Mesenchymal stem cell (in vitro differentiated cells and primary cell): ENCODE measurements at regions not wholly inside any gene's neighbourhood (a gene's known extent, or its start where the extent isn't known, plus 50 kb on each side); places are given as distances from the start of the nearest gene placed in this dataset.

ENCODE experiments used
- DNase-seq: peaks from one replicate; pipeline ENCODE4 v3.0.0-alpha.2; 2013
- H2AFZ ChIP-seq: one replicate; pipeline ENCODE4 v1.6.1; 2013; ENCODE audit warnings: low read depth, mild to moderate bottlenecking, control low read depth, inconsistent platforms, low read length, moderate library complexity
- H2AK5ac ChIP-seq: 2 replicates; pipeline ENCODE4 v1.6.1; 2013; ENCODE audit warnings: low read length, moderate library complexity, mild to moderate bottlenecking, inconsistent platforms; ENCODE audit not compliant: severe bottlenecking
- H2BK120ac ChIP-seq: one replicate; pipeline ENCODE4 v1.6.1; 2013; ENCODE audit warnings: low read depth, mild to moderate bottlenecking, inconsistent platforms, low read length, moderate library complexity
- H2BK12ac ChIP-seq, 2 experiments: one replicate each; pipeline ENCODE4 v1.6.1; 2013; ENCODE audit warnings: inconsistent platforms in 2 of 2, low read length in 2 of 2, mild to moderate bottlenecking in 2 of 2, moderate library complexity in 2 of 2, control low read depth in 1 of 2
- H2BK15ac ChIP-seq: one replicate; pipeline ENCODE4 v1.6.1; 2013; ENCODE audit warnings: mild to moderate bottlenecking, low read depth, inconsistent platforms; ENCODE audit not compliant: poor library complexity, severe bottlenecking
- H2BK5ac ChIP-seq: 2 replicates; pipeline ENCODE4 v1.6.1; 2013; ENCODE audit warnings: low read depth, mild to moderate bottlenecking, low read length, control low read depth, inconsistent platforms; ENCODE audit not compliant: poor library complexity, severe bottlenecking
- H3K14ac ChIP-seq, 2 experiments: one replicate each; pipeline ENCODE4 v1.6.1; 2013; ENCODE audit warnings: inconsistent platforms in 2 of 2, low read length in 2 of 2, control low read depth in 1 of 2, mild to moderate bottlenecking in 1 of 2, moderate library complexity in 1 of 2
- H3K18ac ChIP-seq, 2 experiments: one replicate each; pipeline ENCODE4 v1.6.1; 2013; ENCODE audit warnings: inconsistent platforms in 2 of 2, low read length in 2 of 2, control low read depth in 1 of 2, low read depth in 1 of 2, mild to moderate bottlenecking in 1 of 2
- H3K23ac ChIP-seq, 2 experiments: one replicate each; pipeline ENCODE4 v1.6.1; 2013; ENCODE audit warnings: inconsistent platforms in 2 of 2, low read length in 2 of 2, mild to moderate bottlenecking in 2 of 2, moderate library complexity in 2 of 2, control low read depth in 1 of 2
- H3K27ac ChIP-seq: 2 replicates; pipeline ENCODE4 v1.5.1; 2013; ENCODE audit warnings: mild to moderate bottlenecking, moderate library complexity, low read length, control low read depth, inconsistent platforms; ENCODE audit not compliant: poor library complexity, severe bottlenecking
- H3K27me3 ChIP-seq, 2 experiments: 2 replicates each; pipeline versions ENCODE4 v1.6.1 to v1.7.0; 2013; ENCODE audit warnings: low read length in 2 of 2, mild to moderate bottlenecking in 2 of 2, moderate library complexity in 2 of 2, control low read depth in 1 of 2, inconsistent platforms in 1 of 2; ENCODE audit not compliant: control insufficient read depth in 1 of 2, insufficient read depth in 1 of 2
- H3K36me3 ChIP-seq, 2 experiments: 2 replicates each; pipeline versions ENCODE4 v1.6.1 to v1.7.0; 2013; ENCODE audit warnings: low read length in 2 of 2, control low read depth in 1 of 2, inconsistent platforms in 1 of 2, low read depth in 1 of 2, mild to moderate bottlenecking in 1 of 2; ENCODE audit not compliant: insufficient read depth in 2 of 2, control insufficient read depth in 1 of 2
- H3K4ac ChIP-seq, 2 experiments: one replicate each; pipeline ENCODE4 v1.6.1; 2013; ENCODE audit warnings: inconsistent platforms in 2 of 2, low read length in 2 of 2, mild to moderate bottlenecking in 2 of 2, moderate library complexity in 2 of 2, control low read depth in 1 of 2, low read depth in 1 of 2
- H3K4me1 ChIP-seq: 2 replicates; pipeline ENCODE4 v1.6.1; 2013; ENCODE audit warnings: low read depth, low read length, control low read depth; ENCODE audit not compliant: control insufficient read depth, insufficient read depth
- H3K4me2 ChIP-seq: 2 replicates; pipeline ENCODE4 v1.6.1; 2013; ENCODE audit warnings: low read length, mild to moderate bottlenecking, inconsistent platforms; ENCODE audit not compliant: poor library complexity, severe bottlenecking
- H3K4me3 ChIP-seq, 2 experiments: 2 replicates each; pipeline versions ENCODE4 v1.5.1 to v1.7.0; 2013; ENCODE audit warnings: low read length in 2 of 2, mild to moderate bottlenecking in 2 of 2, control low read depth in 1 of 2, low read depth in 1 of 2; ENCODE audit not compliant: insufficient read depth in 1 of 2
- H3K79me1 ChIP-seq: replicated peaks from 2 replicates; pipeline ENCODE4 v1.6.1; 2013; ENCODE audit warnings: mild to moderate bottlenecking, control low read depth, low read length, inconsistent platforms; ENCODE audit not compliant: poor library complexity, severe bottlenecking
- H3K9ac ChIP-seq: 2 replicates; pipeline ENCODE4 v1.7.0; 2013; ENCODE audit warnings: mild to moderate bottlenecking, low read length, moderate library complexity
- H3K9me3 ChIP-seq: 2 replicates; pipeline ENCODE4 v1.7.0; 2013; ENCODE audit warnings: mild to moderate bottlenecking, low read length; ENCODE audit not compliant: control insufficient read depth
- H4K8ac ChIP-seq: one replicate; pipeline ENCODE4 v1.6.1; 2013; ENCODE audit warnings: inconsistent platforms, mild to moderate bottlenecking, low read length, moderate library complexity
- H4K91ac ChIP-seq: one replicate; pipeline ENCODE4 v1.6.1; 2013; ENCODE audit warnings: mild to moderate bottlenecking, low read length, inconsistent platforms
- WGBS: methylation state at CpG from one replicate; pipeline ENCODE4 v1.1.7; 2013; ENCODE audit warnings: mixed read lengths; 5-methylcytosine and 5-hydroxymethylcytosine counted together

DNA sequence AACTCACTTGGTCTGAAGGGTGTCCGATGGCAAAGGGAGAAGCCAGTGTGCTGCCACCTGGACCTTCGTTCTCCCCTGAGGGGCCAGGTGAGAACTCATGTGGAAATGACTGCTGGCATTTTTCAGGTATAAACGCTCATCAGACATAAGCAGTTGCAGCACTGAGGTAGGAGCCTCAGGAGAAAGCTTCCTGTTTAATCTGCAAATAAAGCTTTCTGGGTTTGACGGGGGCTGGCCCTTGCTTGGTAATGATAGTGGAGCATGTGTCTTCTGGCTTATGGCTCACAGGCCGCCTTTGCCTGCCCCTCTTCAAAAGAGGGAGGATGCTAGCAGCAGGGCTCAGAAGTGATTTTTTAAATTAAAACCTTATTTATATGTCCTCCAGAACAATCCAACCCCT lies 122.1 kb upstream of the SLC24A3 start:
- H3K27ac ChIP-seq: no peak overlapping the region
- no peak overlapping the region for H2BK12ac ChIP-seq
- no peak overlapping the region for H2BK15ac ChIP-seq
- no peak overlapping the region for H3K4me2 ChIP-seq
- H2AFZ ChIP-seq: no peak overlapping the region
- no peak overlapping the region for H3K4me3 ChIP-seq
- no peak overlapping the region for H2BK5ac ChIP-seq
- no peak overlapping the region for H3K9ac ChIP-seq
- WGBS: 73% methylated on average over 4 of the region's 5 CpGs
- H3K4me1 ChIP-seq: no peaks in the 10 kb centered on the region
- H3K18ac ChIP-seq: no peak overlapping the region
- peaks cover 4% of the 10 kb centered on the region for H3K9me3 ChIP-seq
- no peak overlapping the region for H4K8ac ChIP-seq
- no peaks in the 10 kb centered on the region for H3K27me3 ChIP-seq
- H3K23ac ChIP-seq: no peak overlapping the region
- H3K36me3 ChIP-seq: no peaks in the 10 kb centered on the region
- H4K91ac ChIP-seq: no peak overlapping the region
- H3K79me1 ChIP-seq: no peaks in the 10 kb centered on the region
- H3K14ac ChIP-seq: no peak overlapping the region
- no peak overlapping the region for H2AK5ac ChIP-seq
- DNase-seq: no peak
- no peak overlapping the region for H2BK120ac ChIP-seq
- no peak overlapping the region for H3K4ac ChIP-seq

DNA sequence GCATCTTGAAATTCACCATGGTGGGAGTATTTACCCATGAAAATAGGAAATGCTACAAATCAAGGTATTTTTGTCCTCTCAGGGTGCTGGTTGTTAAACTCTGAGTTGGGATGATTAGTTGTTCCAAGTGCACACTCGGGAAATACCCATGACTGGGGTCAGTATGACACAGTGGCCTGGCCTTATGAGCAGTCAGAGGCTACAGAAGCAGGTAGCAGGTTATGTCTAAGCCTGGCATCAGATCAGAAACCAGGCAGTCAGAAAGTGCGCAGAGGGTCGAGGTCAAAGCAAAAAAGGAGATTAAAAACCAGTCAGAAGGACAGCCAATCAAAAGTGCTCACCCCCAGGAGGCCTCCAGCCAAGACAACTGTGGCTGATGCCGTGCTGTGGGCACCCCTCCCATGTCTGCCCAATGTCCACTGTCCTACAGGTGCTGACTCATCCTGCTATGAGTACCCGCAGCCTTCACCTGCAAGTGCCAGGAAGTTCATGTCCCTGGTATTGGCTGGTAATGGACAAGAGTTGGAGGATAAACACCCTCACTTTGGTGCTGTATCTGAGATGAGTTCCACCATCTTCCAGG lies 117.4 kb upstream of the SLC24A3 start:
- no peak overlapping the region for H3K14ac ChIP-seq
- no peak overlapping the region for H4K91ac ChIP-seq
- no peaks in the 10 kb centered on the region for H3K27me3 ChIP-seq
- no peak overlapping the region for H3K9ac ChIP-seq
- no peak overlapping the region for H4K8ac ChIP-seq
- H2BK12ac ChIP-seq: no peak overlapping the region
- H3K23ac ChIP-seq: no peak overlapping the region
- peaks cover 3% of the 10 kb centered on the region for H3K9me3 ChIP-seq
- H3K36me3 ChIP-seq: no peaks in the 10 kb centered on the region
- H2BK15ac ChIP-seq: no peak overlapping the region
- H3K79me1 ChIP-seq: no peaks in the 10 kb centered on the region
- no peak overlapping the region for H3K18ac ChIP-seq
- H3K4me1 ChIP-seq: no peaks in the 10 kb centered on the region
- H3K27ac ChIP-seq: no peak overlapping the region
- H2AFZ ChIP-seq: no peak overlapping the region
- no peak overlapping the region for H3K4ac ChIP-seq
- H3K4me2 ChIP-seq: no peak overlapping the region
- no peak overlapping the region for H2BK120ac ChIP-seq
- no peak for DNase-seq
- H3K4me3 ChIP-seq: no peak overlapping the region
- WGBS: 65% methylated on average over 3 of the region's 5 CpGs
- no peak overlapping the region for H2AK5ac ChIP-seq
- H2BK5ac ChIP-seq: no peak overlapping the region

DNA sequence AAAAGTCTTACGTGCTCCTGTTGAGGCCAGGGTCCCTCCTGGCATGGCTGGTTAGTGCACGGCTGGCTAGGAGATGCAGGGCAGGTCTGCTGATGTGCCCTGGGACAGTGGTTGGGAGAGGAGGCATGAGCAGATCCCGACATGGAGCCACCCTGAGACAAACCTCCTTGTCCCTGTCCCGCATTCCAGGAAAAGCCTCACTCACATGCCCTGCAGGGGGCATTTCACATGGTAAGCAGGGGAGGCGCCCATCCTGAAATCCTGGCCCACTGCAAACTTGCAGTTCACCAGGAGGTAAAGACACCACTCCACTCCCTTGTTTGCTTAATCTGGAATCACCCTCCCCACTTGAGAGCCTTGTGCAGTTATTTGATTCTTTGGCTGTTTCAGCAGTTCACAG lies 116.7 kb upstream of the SLC24A3 start:
- H3K4me2 ChIP-seq: no peak overlapping the region

DNA sequence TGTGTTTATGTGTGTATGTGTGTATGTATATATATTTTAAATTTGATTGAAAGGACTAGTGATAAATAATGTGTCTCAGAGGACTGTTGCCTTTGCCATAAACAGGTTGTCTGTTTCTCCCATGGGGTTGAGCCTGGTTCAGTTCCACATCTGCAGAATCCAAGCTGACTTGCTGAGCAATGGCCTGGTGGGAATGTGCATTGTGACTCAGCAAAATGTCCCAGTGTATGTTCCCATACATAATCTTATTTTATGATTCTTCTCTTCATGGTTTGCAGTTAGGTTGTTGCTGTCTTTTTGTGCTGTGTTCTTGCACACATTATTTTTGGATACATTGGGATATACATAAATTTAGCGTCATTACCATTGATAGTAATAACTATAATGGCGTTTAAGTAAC lies 115.6 kb upstream of the SLC24A3 start:
- Histone ChIP-seq H3K4me3 (no peak overlapping the region), H2BK12ac (no peak overlapping the region), H3K27ac (no peak overlapping the region), H3K36me3 (no peaks in the 10 kb centered on the region), H2AFZ (no peak overlapping the region), H2BK5ac (no peak overlapping the region), H3K79me1 (no peaks in the 10 kb centered on the region), H3K4me1 (no peaks in the 10 kb centered on the region), H3K27me3 (no peaks in the 10 kb centered on the region), H3K4ac (no peak overlapping the region), H2BK15ac (no peak overlapping the region), H3K23ac (no peak overlapping the region), H3K18ac (no peak overlapping the region), H4K8ac (no peak overlapping the region), H2AK5ac (no peak overlapping the region), H3K4me2 (no peak overlapping the region), H3K9me3 (no peaks in the 10 kb centered on the region), H4K91ac (no peak overlapping the region), H2BK120ac (no peak overlapping the region), H3K14ac (no peak overlapping the region), H3K9ac (no peak overlapping the region)
- no peak for DNase-seq
- WGBS: 100% methylated on average over 2 of the region's 2 CpGs

More for the DNA sequence above, 116.7 kb upstream of the SLC24A3 start:
- Histone ChIP-seq H3K14ac (no peak overlapping the region), H3K27ac (no peak overlapping the region), H3K23ac (no peak overlapping the region), H2AK5ac (no peak overlapping the region), H3K4me3 (no peak overlapping the region), H3K9ac (no peak overlapping the region), H3K4ac (no peak overlapping the region), H4K8ac (no peak overlapping the region), H3K4me1 (no peaks in the 10 kb centered on the region), H2BK5ac (no peak overlapping the region), H4K91ac (no peak overlapping the region), H2AFZ (no peak overlapping the region), H2BK12ac (no peak overlapping the region), H2BK15ac (no peak overlapping the region), H3K79me1 (no peaks in the 10 kb centered on the region), H3K18ac (no peak overlapping the region), H2BK120ac (no peak overlapping the region), H3K9me3 (no peaks in the 10 kb centered on the region), H3K27me3 (no peaks in the 10 kb centered on the region), H3K36me3 (no peaks in the 10 kb centered on the region)
- no peak for DNase-seq
- WGBS: 44% methylated on average over 5 of the region's 5 CpGs
